HG02610 (cell line): ENCODE measurements at regions not wholly inside any gene's neighbourhood (a gene's known extent, or its start where the extent isn't known, plus 50 kb on each side); places are given as distances from the start of the nearest gene placed in this dataset.

Experiments used
- ATAC-seq: cut with Tn5 transposase; IDR thresholded peaks from one replicate; pipeline ENCODE4 v1.9.1; 2021; ENCODE audit warnings: mild to moderate bottlenecking, moderate library complexity; ENCODE audit not compliant: unreplicated experiment

GRCh38 chr16:66152181-66152580 is 214.3 kb upstream of the CDH5 start:
- no peak for ATAC-seq

DNA sequence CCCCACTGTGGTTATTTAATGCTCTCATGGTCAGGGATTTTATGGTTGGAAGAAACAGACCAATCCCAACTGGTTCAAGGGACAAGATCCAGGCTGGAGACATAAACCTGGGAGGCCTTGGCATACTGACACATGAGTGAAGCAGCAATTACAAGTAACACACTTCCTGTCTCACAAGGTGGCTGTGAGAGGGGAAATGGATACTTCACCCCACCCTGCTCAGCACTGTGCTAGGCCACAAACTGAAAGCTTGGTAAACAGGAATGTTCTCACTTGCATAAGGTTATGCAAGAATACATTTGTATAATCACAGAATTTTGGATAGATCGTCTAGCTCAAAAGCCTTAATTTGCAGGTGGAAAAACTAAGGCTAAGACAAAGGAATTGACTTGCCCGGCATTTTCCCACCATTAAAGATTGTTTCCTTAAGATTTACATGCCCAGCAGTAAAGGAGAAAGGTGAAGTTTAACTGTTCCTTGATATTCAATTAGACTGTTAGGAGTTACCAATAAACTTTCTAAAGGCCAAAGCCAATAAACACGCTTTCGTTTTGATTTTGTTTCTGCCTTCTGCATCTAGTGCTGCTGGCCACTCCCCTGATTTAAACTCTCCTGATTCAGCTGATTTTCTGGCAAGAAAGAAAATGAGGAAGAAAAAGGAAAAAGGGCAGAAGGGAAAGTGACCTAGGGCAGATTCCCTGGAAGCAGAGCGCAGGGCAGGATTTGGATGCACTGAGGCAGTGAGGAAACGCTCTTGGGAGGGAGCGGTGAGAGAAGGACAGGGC is 215.6 kb upstream of the CDH5 start:
- no peak for ATAC-seq

DNA sequence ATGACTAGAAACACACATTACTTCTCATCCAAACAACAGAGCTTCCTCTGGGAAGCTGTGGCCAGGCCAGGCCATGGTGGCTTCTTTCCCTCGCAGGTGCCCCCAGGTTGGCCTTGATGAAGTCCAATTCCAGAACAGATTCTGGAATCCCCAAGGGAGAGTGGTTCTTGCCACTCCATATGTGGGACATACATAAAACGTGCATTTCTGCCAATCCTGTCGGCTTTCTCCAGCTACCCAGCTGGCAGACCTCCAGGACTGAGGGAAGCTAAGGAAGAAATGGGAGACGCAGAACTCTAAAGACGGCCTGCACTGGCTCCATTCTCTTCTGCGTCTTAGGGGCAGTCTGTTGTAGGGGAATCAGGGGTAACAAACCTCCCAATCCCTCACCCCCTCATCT is 219.2 kb upstream of the CDH5 start:
- ATAC-seq, result no peak

DNA sequence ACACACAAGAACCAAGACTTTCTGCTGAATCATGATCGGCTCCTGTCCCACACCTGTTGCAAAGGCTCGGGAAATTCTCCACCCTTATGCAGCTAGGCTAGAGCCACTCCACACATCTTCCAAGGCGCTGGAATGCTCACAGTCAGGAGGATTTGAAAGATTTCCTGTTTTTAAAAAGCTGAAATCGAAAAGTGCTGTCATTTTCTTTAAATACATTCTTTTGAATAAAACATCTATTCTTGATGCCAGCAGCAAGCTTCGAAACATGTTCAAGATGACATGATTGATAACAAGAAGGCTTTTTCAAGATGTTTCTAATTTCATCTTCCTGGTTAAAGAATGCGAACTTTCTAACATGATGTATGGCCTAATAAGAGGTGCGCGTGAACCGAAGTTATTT is 219.7 kb upstream of the CDH5 start:
- no peak for ATAC-seq

- no peak for ATAC-seq
These were observed 221.8 kb upstream of the CDH5 start for GRCh38 chr16:66144641-66145040.

DNA sequence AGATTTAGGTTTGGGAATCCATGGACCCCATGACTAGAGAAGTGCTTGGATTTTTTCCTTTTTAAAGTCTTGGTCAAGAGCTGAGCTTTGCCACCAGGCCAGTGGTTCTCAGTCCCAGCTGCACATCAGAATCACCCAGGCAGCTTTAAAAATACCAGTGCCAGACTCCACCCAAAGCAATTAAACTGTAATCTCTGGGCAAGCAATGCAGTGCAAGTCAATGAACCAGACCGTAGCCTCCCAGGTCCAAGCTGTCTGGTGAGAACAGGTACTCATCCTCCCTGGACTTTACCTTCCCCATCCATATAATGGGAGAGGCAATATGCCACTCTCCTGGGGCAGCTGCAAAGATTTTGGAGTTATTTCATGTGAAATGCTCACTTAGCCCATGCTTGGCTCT is 223.1 kb upstream of the CDH5 start:
- no peak for ATAC-seq

GRCh38 chr16:66141885-66142284 is 224.6 kb upstream of the CDH5 start:
- ATAC-seq, result no peak

DNA sequence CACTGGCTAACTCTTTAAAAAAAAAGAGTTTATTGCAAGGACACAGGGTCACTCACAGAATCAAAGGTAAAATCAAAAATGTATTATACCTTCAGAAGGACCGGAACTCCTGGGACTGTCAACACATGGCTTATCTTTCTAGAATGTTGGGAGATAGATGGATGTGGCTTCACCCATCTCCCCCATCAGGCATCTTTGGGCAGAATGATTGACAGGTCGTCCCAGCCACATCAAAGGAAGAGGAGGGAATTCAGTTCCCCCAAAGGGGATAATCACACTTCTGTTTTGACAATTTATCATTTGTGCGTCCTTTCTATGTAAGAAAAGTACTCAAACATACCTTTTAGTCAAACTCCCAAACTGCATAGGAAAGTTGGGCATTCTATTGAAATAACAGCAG is 228.6 kb upstream of the CDH5 start:
- no peak for ATAC-seq

DNA sequence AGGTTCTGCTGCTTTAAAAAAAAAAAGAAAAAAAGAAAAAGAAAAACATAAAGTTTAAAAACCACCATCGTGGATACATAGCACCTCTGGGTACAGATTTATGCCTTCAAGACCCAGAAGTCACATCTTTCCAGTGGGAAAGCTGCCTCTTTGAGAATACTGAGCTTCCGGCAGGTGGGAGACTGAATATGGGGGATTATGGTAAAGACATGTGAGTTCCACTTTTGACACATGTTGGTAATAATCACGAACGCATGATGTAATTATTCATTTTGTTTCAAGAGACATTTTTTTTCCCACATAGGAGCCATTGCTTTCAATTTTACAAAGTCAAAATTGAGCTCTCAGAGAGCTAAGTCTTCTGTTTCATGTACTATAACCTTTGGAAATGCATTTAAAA is 229.7 kb upstream of the CDH5 start:
- ATAC-seq, result no peak

DNA sequence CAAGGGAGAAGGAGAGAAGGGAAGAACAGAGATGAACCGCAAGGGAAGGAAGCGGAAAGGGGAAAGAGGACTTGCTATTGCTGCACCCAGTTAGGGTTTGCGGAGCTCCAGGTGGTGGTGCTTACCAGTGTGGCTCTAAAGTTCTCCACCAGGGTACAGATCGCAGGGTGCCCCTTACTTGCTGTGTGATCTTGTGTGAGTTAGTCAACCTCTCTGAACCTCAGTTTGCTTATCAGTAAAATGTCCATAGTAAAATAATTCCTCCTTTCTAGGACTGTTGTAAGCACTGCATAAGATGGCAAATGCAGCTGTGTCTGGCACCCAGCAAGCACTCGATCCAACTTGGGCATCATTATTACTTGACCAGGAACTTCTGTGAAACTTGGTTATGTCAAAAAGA is 230.7 kb upstream of the CDH5 start:
- no peak for ATAC-seq

DNA sequence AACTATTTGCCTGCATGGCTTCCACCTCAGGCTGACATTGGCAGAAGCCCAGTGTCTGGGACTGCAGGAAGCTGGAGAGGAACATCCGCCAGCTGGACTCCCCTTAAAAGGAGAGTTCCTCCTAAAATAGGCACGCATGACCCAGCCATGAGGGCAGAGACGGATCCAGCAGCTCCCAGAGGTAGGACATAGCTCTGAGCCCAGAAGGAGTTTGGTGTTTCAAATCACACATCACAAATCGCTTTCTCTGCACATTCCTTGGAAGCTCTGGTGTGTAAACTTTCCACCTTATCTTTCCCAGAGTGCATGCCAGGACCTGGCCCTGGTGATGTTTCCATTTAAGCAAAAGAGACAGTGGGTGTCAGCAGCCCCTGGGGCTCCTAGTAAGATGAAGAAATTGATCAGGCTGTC is 231.1 kb upstream of the CDH5 start:
- no peak for ATAC-seq

DNA sequence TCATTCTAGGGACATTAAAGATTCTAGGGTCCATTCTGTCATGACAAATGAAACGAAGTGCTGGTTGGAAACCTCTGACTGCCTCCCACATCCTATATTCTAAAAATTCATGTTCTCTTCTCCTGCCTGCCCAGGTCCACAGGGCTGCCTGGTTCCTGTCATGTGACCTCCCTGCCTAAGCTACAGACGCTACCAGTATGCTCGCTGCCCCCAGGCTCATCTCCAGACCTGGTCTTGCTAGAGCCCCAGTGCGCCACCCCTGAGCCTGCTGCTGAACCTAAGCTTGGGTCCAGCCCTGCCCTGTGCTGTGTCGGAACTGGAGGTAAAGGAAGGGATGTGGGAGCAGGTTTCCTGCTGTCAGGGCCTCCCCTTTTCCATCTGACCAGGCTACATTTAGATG is 231.6 kb upstream of the CDH5 start:
- no peak for ATAC-seq

GRCh38 chr16:66133643-66134338 is 232.7 kb upstream of the CDH5 start:
- ATAC-seq, result no peak

DNA sequence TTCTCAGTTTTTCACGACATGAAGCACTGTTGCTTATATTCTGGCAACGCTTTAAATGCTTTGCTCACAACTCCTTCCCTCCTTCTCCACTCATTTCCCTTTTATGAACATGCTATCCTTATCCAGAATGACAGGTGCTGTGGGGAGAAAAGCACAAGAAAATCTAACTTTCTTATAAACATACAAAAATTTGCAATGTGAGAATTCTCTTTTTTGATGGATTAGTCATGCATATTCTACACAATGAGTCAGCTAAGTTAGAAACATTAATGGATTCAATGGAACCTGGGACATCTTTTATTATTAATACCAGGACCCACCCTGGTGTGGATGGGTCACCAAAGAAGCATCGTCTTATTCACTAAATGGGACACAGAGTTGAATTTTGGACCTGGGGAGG is 234.6 kb upstream of the CDH5 start:
- ATAC-seq, result no peak

- ATAC-seq, result no peak
These were observed 235.2 kb upstream of the CDH5 start for GRCh38 chr16:66131156-66131807.

- no peak for ATAC-seq
These were observed 236.1 kb upstream of the CDH5 start for GRCh38 chr16:66130296-66130905.

DNA sequence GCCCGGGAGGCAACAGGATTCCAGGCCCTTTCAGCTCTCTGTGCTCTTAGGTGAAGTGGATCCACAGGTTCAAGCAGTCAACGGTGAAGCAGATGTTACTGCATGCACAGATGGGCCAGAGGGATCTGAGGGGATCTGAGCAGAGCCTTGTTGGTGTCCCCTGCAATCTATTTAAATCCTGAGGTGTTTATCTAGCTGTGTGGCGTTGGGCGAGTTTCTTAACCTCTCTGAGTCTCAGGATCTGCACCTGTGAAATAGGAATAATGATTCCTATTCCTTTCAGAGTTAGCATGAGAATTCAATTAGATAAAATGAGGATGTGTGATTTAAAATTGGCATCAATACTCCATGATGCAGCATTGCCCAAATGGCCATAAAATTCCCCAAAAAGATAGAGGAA is 237.3 kb upstream of the CDH5 start:
- no peak for ATAC-seq

GRCh38 chr16:66128371-66128770 is 238.1 kb upstream of the CDH5 start:
- ATAC-seq, result no peak

DNA sequence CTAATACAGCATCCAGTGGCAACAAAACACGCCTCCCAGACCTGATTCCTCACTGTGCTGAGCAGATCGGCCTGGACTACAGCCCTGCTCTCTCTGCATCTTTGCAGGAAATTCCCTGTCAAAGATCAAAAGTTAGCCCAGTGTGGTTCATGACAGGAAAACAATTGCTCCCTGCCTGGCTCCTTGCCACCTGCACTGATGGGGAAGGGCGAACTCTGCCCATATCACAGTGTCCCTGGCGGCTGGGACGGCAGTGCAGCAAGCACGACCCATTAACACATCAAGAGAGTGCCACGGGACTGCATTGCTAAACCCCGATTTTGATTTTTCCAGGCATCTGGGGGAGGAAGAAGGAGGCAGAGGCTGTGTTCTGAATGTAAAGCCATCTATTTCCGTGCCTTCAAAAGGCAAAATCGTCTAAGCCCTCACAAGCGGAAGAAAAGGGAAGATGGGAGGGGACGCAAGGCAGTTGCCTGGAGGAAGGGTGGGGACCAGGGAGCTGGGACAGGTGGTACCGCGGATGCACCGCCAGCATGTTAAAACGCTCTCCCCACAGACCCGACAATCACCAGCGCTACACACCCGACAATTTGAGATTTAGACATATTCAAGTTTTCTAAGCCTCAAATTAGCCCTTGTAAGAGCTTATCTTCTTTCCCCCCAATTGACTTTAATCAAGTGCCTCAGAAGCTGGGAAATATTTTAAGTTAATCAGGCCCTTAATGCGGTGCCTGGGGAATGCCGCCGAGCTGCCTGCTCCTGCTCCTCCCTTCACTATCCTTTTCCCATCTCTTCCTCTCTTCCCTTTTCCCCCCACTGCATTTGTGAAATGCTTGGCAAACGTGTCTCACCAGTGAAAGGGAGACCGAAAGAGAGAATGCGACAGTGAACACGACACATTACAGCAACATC is 238.8 kb upstream of the CDH5 start:
- no peak for ATAC-seq

- ATAC-seq, result no peak
These were observed 245.0 kb upstream of the CDH5 start for GRCh38 chr16:66121466-66121865.

DNA sequence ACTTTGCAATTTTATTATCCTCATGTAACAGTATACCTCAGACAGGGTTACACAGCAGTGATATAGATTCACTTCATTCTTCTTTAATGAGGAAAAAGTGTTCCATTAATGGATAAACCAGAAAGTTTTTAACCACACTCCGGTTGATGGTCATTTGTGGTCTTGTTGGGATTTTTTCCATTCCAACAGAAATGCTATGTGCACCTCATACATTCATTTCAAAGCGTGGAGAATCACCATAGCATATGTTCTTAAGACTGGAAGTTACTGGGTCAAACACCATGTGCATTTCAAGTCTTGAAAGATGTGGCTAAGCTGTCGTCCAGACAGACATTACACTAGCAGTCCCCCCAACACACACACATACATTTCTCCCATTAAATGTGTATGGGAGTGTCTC is 245.8 kb upstream of the CDH5 start:
- ATAC-seq, result no peak
